ENCODE measurements at regions not wholly inside any gene's neighbourhood (a gene's known extent, or its start where the extent isn't known, plus 50 kb on each side); places are given as distances from the start of the nearest gene placed in this dataset.

GRCh38 chr15:39336926-39337325, 244.0 kb upstream of the THBS1 start (continued):
- no peak for TF ChIP-seq RNF2 (IDR thresholded peaks at IDR 0.05; ENCODE audit: borderline replicate concordance, low read depth, low read length, missing control alignments, poor library complexity, severe bottlenecking)
- no peak for TF ChIP-seq RXRA (IDR thresholded peaks at IDR 0.05; ENCODE audit: insufficient read depth, low read depth, low read length)
- no peak for TF ChIP-seq CHD7 (IDR thresholded peaks at IDR 0.05; ENCODE audit: insufficient replicate concordance, low read length)
- TF ChIP-seq SUZ12 (IDR thresholded peaks at IDR 0.05; ENCODE audit: low read length): no peak
